SK-N-SH (cell line): ENCODE measurements at regions not wholly inside any gene's neighbourhood (a gene's known extent, or its start where the extent isn't known, plus 50 kb on each side); places are given as distances from the start of the nearest gene placed in this dataset.

ENCODE experiments used
- CTCF ChIA-PET: fragments of 300-600, 350-600 bp; formaldehyde crosslinking; extraction: SDS; loops from one replicate; lab custom pipeline; 2021; lab: Yijun Ruan, JAX
- POLR2A ChIA-PET: fragments of 350-600 bp; sonication (Branson Sonifier 250); formaldehyde crosslinking; extraction: SDS; loops from one replicate; lab custom pipeline; 2020; ENCODE audit warnings: antibody characterized with exemption, inconsistent platforms; lab: Yijun Ruan, JAX
- DNase-seq: peaks from one replicate; pipeline ENCODE4 v3.0.0; 2012
- H2AFZ ChIP-seq: fragments of 200-600 bp; sonication (generic); 2 replicates; pipeline ENCODE4 v1.8.1; 2016; ENCODE audit warnings: antibody characterized with exemption, mild to moderate bottlenecking, low read depth
- H3F3A ChIP-seq: fragments of 200-600 bp; sonication (generic); replicated peaks from 2 replicates; pipeline ENCODE3; 2016; ENCODE audit warnings: antibody characterized with exemption, mild to moderate bottlenecking; ENCODE audit not compliant: insufficient read depth
- H3K27ac ChIP-seq, 2 experiments: fragments of 200-500 bp in 1 of 2; fragments of 200-600 bp in 1 of 2; sonication (Bioruptor generic) in 1 of 2; sonication (generic), shearing (Covaris generic) in 1 of 2; 2 replicates each; pipeline versions ENCODE4 v1.5.1 to v1.6.1; 2014 to 2016; ENCODE audit warnings: low read depth in 2 of 2, inconsistent platforms in 1 of 2, low read length in 1 of 2, mild to moderate bottlenecking in 1 of 2, mixed read lengths in 1 of 2
- H3K27me3 ChIP-seq: fragments of 200-600 bp; sonication (generic), shearing (Covaris generic); 2 replicates; pipeline ENCODE4 v1.6.1; 2016; ENCODE audit warnings: mixed run types; ENCODE audit not compliant: insufficient read depth
- H3K36me3 ChIP-seq, 2 experiments: fragments of 200-500 bp in 1 of 2; fragments of 200-600 bp in 1 of 2; sonication (Bioruptor generic) in 1 of 2; sonication (generic) in 1 of 2; replicated peaks in 1 of 2; 2 replicates each; pipeline versions ENCODE3 to v1.5.1; 2014 to 2016; ENCODE audit warnings: low read length in 1 of 2, mild to moderate bottlenecking in 1 of 2; ENCODE audit not compliant: insufficient read depth in 2 of 2, control insufficient read depth in 1 of 2
- H3K4me1 ChIP-seq, 2 experiments: fragments of 200-500 bp in 1 of 2; fragments of 200-600 bp in 1 of 2; sonication (Bioruptor generic) in 1 of 2; sonication (generic), shearing (Covaris generic) in 1 of 2; 2 replicates each; pipeline versions ENCODE4 v1.5.1 to v1.6.1; 2014 to 2016; ENCODE audit warnings: low read depth in 1 of 2, low read length in 1 of 2, mixed run types in 1 of 2; ENCODE audit not compliant: insufficient read depth in 2 of 2, control insufficient read depth in 1 of 2
- H3K4me2 ChIP-seq: fragments of 200-600 bp; sonication (generic), shearing (Covaris generic); 2 replicates; pipeline ENCODE4 v1.6.1; 2017; ENCODE audit warnings: mixed run types
- H3K4me3 ChIP-seq, 2 experiments: fragments of 200-500 bp in 1 of 2; fragments of 200-600 bp in 1 of 2; sonication (Bioruptor generic) in 1 of 2; sonication (generic), shearing (Covaris generic) in 1 of 2; 2 replicates each; pipeline versions ENCODE4 v1.5.1 to v1.8.1; 2014 to 2016; ENCODE audit warnings: low read depth in 2 of 2, inconsistent platforms in 1 of 2, low read length in 1 of 2, mild to moderate bottlenecking in 1 of 2, mixed read lengths in 1 of 2, moderate library complexity in 1 of 2
- H3K79me2 ChIP-seq: fragments of 200-600 bp; sonication (generic); 2 replicates; pipeline ENCODE4 v1.8.1; 2017; ENCODE audit warnings: mild to moderate bottlenecking; ENCODE audit not compliant: insufficient read depth
- H3K9ac ChIP-seq: fragments of 200-600 bp; sonication (generic); 2 replicates; pipeline ENCODE4 v1.6.1; 2017; ENCODE audit warnings: mixed run types
- H3K9me2 ChIP-seq: fragments of 200-600 bp; sonication (generic); 2 replicates; pipeline ENCODE4 v1.6.1; 2017; ENCODE audit warnings: mixed run types
- H3K9me3 ChIP-seq: fragments of 200-600 bp; sonication (generic); 2 replicates; pipeline ENCODE4 v1.6.1; 2017; ENCODE audit warnings: mixed run types, mild to moderate bottlenecking, moderate library complexity
- H4K20me1 ChIP-seq: fragments of 200-600 bp; sonication (generic); 2 replicates; pipeline ENCODE4 v1.6.1; 2017; ENCODE audit warnings: mild to moderate bottlenecking, mixed run types; ENCODE audit not compliant: insufficient read depth
- ELF1 ChIP-seq: IDR thresholded peaks from 2 replicates; pipeline ENCODE4 v1.4.0; 2012
- IRF3 ChIP-seq: fragments of 150-350 bp; IDR thresholded peaks from 2 replicates; pipeline ENCODE4 v1.6.1; 2016; ENCODE audit warnings: mild to moderate bottlenecking, low read depth, low read length
- MAX ChIP-seq: IDR thresholded peaks from 2 replicates; pipeline ENCODE4 v1.4.0; 2012; ENCODE audit warnings: low read depth
- NFIC ChIP-seq: IDR thresholded peaks from 2 replicates; pipeline ENCODE4 v1.4.0; 2012; ENCODE audit warnings: borderline replicate concordance
- PBX3 ChIP-seq: IDR thresholded peaks from 2 replicates; pipeline ENCODE4; 2012
- RXRA ChIP-seq: IDR thresholded peaks from 2 replicates; pipeline ENCODE4 v1.4.0; 2012; ENCODE audit warnings: low read depth, mild to moderate bottlenecking, borderline replicate concordance
- SIN3A ChIP-seq: IDR thresholded peaks from 2 replicates; pipeline ENCODE4 v1.6.1; 2012; ENCODE audit warnings: low read depth, mild to moderate bottlenecking, low read length, moderate library complexity, borderline replicate concordance
- SMC3 ChIP-seq: IDR thresholded peaks from 2 replicates; pipeline ENCODE4 v1.6.1; 2012; ENCODE audit warnings: low read depth, low read length, improper control_type of control experiment
- ZBTB33 ChIP-seq: IDR thresholded peaks from 2 replicates; pipeline ENCODE4 v1.4.0; 2012; ENCODE audit warnings: low read depth, borderline replicate concordance
- WGBS: methylation state at CpG from one replicate; pipeline ENCODE4 v1.1.6; 2017; ENCODE audit warnings: low lambda C conversion rate; 5-methylcytosine and 5-hydroxymethylcytosine counted together

- Histone ChIP-seq H4K20me1 (no peaks in the 10 kb centered on the region), H3F3A (no peaks in the 10 kb centered on the region), H3K36me3 (no peaks in the 10 kb centered on the region), H3K79me2 (no peaks in the 10 kb centered on the region), H3K27ac (no peak overlapping the region), H3K4me1 (peaks cover 2 to 7% of the 10 kb centered on the region in 2 experiments), H3K4me3 (no peak overlapping the region), H3K4me2 (no peak overlapping the region), H3K27me3 (0 out of 2 replicates have a peak, but pooled peaks cover 6% of the 10 kb centered on the region), H3K9ac (no peak overlapping the region), H3K9me2 (no peaks in the 10 kb centered on the region; the same call in 1 of the 2 replicates), H2AFZ (no peak overlapping the region), H3K9me3 (no peaks in the 10 kb centered on the region)
- CTCF ChIA-PET: no interaction called here
- 20% methylated on average over 2 of the region's 2 CpGs for WGBS
- POLR2A ChIA-PET: no interaction called here
- TF ChIP-seq NFIC: no peak
- TF ChIP-seq ZBTB33: no peak
- TF ChIP-seq SIN3A: no peak
- TF ChIP-seq SMC3: no peak
- no peak for TF ChIP-seq RXRA
- TF ChIP-seq ELF1: no peak
- DNase-seq: no peak
These were observed 69.2 kb upstream of the AHR start for GRCh38 chr7:17229228-17229627.

GRCh38 chr7:17230099-17230807 is 68.2 kb upstream of the AHR start:
- DNase-seq: no peak
- Histone ChIP-seq H3K4me2 (no peak overlapping the region), H3K9me2 (no peaks in the 10 kb centered on the region; the same call in 1 of the 2 replicates), H2AFZ (no peak overlapping the region), H3K9ac (no peak overlapping the region), H3F3A (peaks cover 6% of the 10 kb centered on the region), H3K9me3 (no peaks in the 10 kb centered on the region), H3K79me2 (no peaks in the 10 kb centered on the region), H4K20me1 (no peaks in the 10 kb centered on the region), H3K27me3 (0 out of 2 replicates have a peak, but pooled peaks cover 6% of the 10 kb centered on the region), H3K36me3 (no peaks in the 10 kb centered on the region), H3K4me1 (peaks cover 2 to 10% of the 10 kb centered on the region in 2 experiments), H3K4me3 (no peak overlapping the region), H3K27ac (no peak overlapping the region)
- CTCF ChIA-PET: interaction anchor here (0.6 kb wide), 1 partner anchor 10 kb away, joined by 4 read pairs; no protein-coding TSS in a partner anchor
- whole genome bisulfite sequencing: 7% methylated on average over 2 of the region's 2 CpGs
- TF ChIP-seq IRF3: no peak
- TF ChIP-seq MAX: no peak
- no peak for TF ChIP-seq PBX3
- POLR2A ChIA-PET: no interaction called here
